ENCODE measurements at regions not wholly inside any gene's neighbourhood (a gene's known extent, or its start where the extent isn't known, plus 50 kb on each side); places are given as distances from the start of the nearest gene placed in this dataset.

GRCh38 chr2:180925700-180926099, 54.7 kb upstream of the UBE2E3 start:
- ChIA-PET CTCF (no interaction called here), POLR2A (no interaction called here), RAD21 (ENCODE audit: low non-redundant PET in 1 of 2, low total read pairs in 2 of 2, uncharacterized antibody in 2 of 2, unreplicated experiment in 2 of 2) (no interaction called here)
- Histone ChIP-seq H3K36me3 (ENCODE audit: control insufficient read depth in 1 of 2, insufficient read depth in 2 of 2, low read length in 2 of 2) (no peaks in the 10 kb centered on the region), H3K9me3 (ENCODE audit: control insufficient read depth in 1 of 2, insufficient read depth in 1 of 2, low read depth in 1 of 2, low read length in 2 of 2) (no peaks in the 10 kb centered on the region), H3K4me2 (ENCODE audit: low read length) (no peak overlapping the region), H4K20me1 (ENCODE audit: insufficient read depth) (no peaks in the 10 kb centered on the region), H3K9ac (ENCODE audit: low read length) (no peak overlapping the region), H3K4me1 (ENCODE audit: control insufficient read depth in 1 of 2, insufficient read depth in 2 of 2, low read length in 2 of 2) (no peaks in the 10 kb centered on the region), H3K27ac (ENCODE audit: low read depth, low read length) (no peak overlapping the region), H3K79me2 (ENCODE audit: insufficient read depth, low read length) (no peaks in the 10 kb centered on the region), H3K4me3 (replicated peaks in 1 of 2; ENCODE audit: low read depth in 1 of 2, low read length in 2 of 2) (no peak overlapping the region), H3K9me2 (ENCODE audit: insufficient read depth) (no peaks in the 10 kb centered on the region; the same call in 1 of the 2 replicates), H2AFZ (ENCODE audit: low read depth, low read length, poor library complexity, severe bottlenecking) (no peak overlapping the region), H3K27me3 (ENCODE audit: insufficient read depth, low read length) (no peaks in the 10 kb centered on the region)
- no TSS peak for BruUV-seq (replicated peaks)
- ATAC-seq (no peak), DNase-seq (ENCODE audit: low read depth, low spot score) (no peak)
- no peak for TF ChIP-seq SP1 (IDR thresholded peaks at IDR 0.05; ENCODE audit: low read depth)
- no peak for TF ChIP-seq YY1 (IDR thresholded peaks at IDR 0.05; ENCODE audit: extremely low read depth, insufficient replicate concordance, low read depth, low read length)
- TF ChIP-seq JUND (IDR thresholded peaks at IDR 0.05) = no peak
- TF ChIP-seq TCF7L2 (IDR thresholded peaks at IDR 0.05; ENCODE audit: borderline replicate concordance, extremely low read depth, insufficient read depth, insufficient read length) = no peak
- TF ChIP-seq EZH2phosphoT487 (IDR thresholded peaks at IDR 0.05; ENCODE audit: borderline replicate concordance) = no peak
- no peak for TF ChIP-seq CEBPB (IDR thresholded peaks at IDR 0.05; ENCODE audit: low read depth)
- no peak for TF ChIP-seq ZFX (IDR thresholded peaks at IDR 0.05)
- no peak for TF ChIP-seq ZBTB33 (IDR thresholded peaks at IDR 0.05; ENCODE audit: extremely low read depth, insufficient replicate concordance, low read length)
- TF ChIP-seq CBX3 (IDR thresholded peaks at IDR 0.05; ENCODE audit: low read depth) = no peak
- no peak for TF ChIP-seq SRF (IDR thresholded peaks at IDR 0.05; ENCODE audit: low read depth)
- no peak for TF ChIP-seq CTCF (IDR thresholded peaks at IDR 0.05 in 2 of 3, conservative IDR thresholded peaks at IDR 0.05 in 1 of 3; ENCODE audit: borderline replicate concordance in 1 of 3, insufficient read depth in 1 of 3, low read depth in 2 of 3, low read length in 2 of 3)
- no peak for TF ChIP-seq ZNF274 (IDR thresholded peaks at IDR 0.05; ENCODE audit: low read depth, low read length)
- no peak for TF ChIP-seq ATF3 (IDR thresholded peaks at IDR 0.05)
- TF ChIP-seq POLR2AphosphoS5 (IDR thresholded peaks at IDR 0.05; ENCODE audit: low read depth, low read length) = no peak
- TF ChIP-seq POLR2A (IDR thresholded peaks at IDR 0.05; ENCODE audit: borderline replicate concordance, extremely low read depth, insufficient read depth, insufficient read length) = no peak
- no peak for TF ChIP-seq RAD21 (IDR thresholded peaks at IDR 0.05; ENCODE audit: low read depth)
- no peak for TF ChIP-seq FOSL1 (IDR thresholded peaks at IDR 0.05; ENCODE audit: low read depth)
- no peak for TF ChIP-seq EGR1 (IDR thresholded peaks at IDR 0.05; ENCODE audit: low read depth)
- TF ChIP-seq SIN3A (IDR thresholded peaks at IDR 0.05; ENCODE audit: low read depth) = no peak
- no peak for TF ChIP-seq MAX (IDR thresholded peaks at IDR 0.05)
- intact Hi-C loops (cut with micrococcal nuclease) = no loop called here
